HepG2 (cell line): ENCODE measurements at regions not wholly inside any gene's neighbourhood (a gene's known extent, or its start where the extent isn't known, plus 50 kb on each side); places are given as distances from the start of the nearest gene placed in this dataset.

ENCODE experiments used
- ATAC-seq: fragments of 200-7000 bp; cut with Tn5 transposase; 3 replicates; pipeline ENCODE4 v1.9.1; 2020; ENCODE audit warnings: mild to moderate bottlenecking, moderate library complexity
- BruUV-seq: library from RNA; stranded (reverse); fragments of 400-500 nt; replicated peaks from 2 replicates; lab custom pipeline; 2021; lab: Mats Ljungman, UMichigan
- CTCF ChIA-PET: fragments of 300-600 bp; formaldehyde crosslinking; extraction: SDS; loops from one replicate; lab custom pipeline; 2021; ENCODE audit warnings: low total read pairs, inconsistent platforms, low intra/inter-chr PET ratio; lab: Yijun Ruan, JAX
- POLR2A ChIA-PET: fragments of 350-600 bp; sonication (Branson Sonifier 250); formaldehyde crosslinking; loops from one replicate; lab custom pipeline; 2020; ENCODE audit warnings: antibody characterized with exemption, inconsistent platforms; lab: Yijun Ruan, JAX
- DNase-seq: peaks from one replicate; pipeline ENCODE4 v3.0.0-alpha.2; 2015; ENCODE audit warnings: low spot score
- FAIRE-seq: peaks from 3 replicates; lab custom pipeline; 2011; peaks lifted over from hg19 to GRCh38; lab: Jason Lieb, UNC
- H2AFZ ChIP-seq: one replicate; pipeline ENCODE4 v1.6.1; 2011; ENCODE audit warnings: low read length, inconsistent platforms
- H3K27ac ChIP-seq: fragments of 300-600 bp; 3 replicates; pipeline ENCODE4 v1.8.0; 2011; ENCODE audit warnings: mixed run types, mild to moderate bottlenecking, mixed read lengths, low read length, inconsistent platforms; ENCODE audit not compliant: insufficient read depth; ENCODE audit errors: extremely low read length
- H3K27me3 ChIP-seq, 2 experiments: fragments of 200-600 bp in 1 of 2; 2 replicates in 1 of 2; 3 replicates in 1 of 2; pipeline versions ENCODE4 v1.6.0 to v1.8.0; 2011; ENCODE audit warnings: low read length in 2 of 2, mild to moderate bottlenecking in 2 of 2, moderate library complexity in 2 of 2, inconsistent platforms in 1 of 2; ENCODE audit not compliant: insufficient read depth in 2 of 2, control insufficient read depth in 1 of 2
- H3K36me3 ChIP-seq, 2 experiments: fragments of 200-600 bp in 1 of 2; replicated peaks in 1 of 2; 2 replicates in 1 of 2; 3 replicates in 1 of 2; pipeline versions ENCODE4 v1.5.1 to v1.8.0; 2011; ENCODE audit warnings: low read length in 2 of 2, inconsistent platforms in 1 of 2; ENCODE audit not compliant: insufficient read depth in 2 of 2, control insufficient read depth in 1 of 2
- H3K4me1 ChIP-seq: 2 replicates; pipeline ENCODE4 v1.5.1; 2012; ENCODE audit warnings: low read length, inconsistent platforms; ENCODE audit not compliant: insufficient read depth
- H3K4me2 ChIP-seq: 2 replicates; pipeline ENCODE4 v1.6.0; 2011; ENCODE audit warnings: low read depth, low read length, inconsistent platforms
- H3K4me3 ChIP-seq, 3 experiments: fragments of 200-600 bp in 1 of 3; sonication (generic), shearing (Covaris generic) in 1 of 3; replicated peaks in 1 of 3; 2 replicates each; pipeline ENCODE4 v1.5.1; 2011 to 2016; ENCODE audit warnings: low read length in 3 of 3, inconsistent platforms in 2 of 3, low read depth in 2 of 3, mild to moderate bottlenecking in 2 of 3, control low read depth in 1 of 3, mixed read lengths in 1 of 3; ENCODE audit not compliant: insufficient read depth in 1 of 3
- H3K79me2 ChIP-seq: one replicate; pipeline ENCODE4 v1.6.1; 2011; ENCODE audit warnings: low read length, inconsistent platforms; ENCODE audit not compliant: insufficient read depth
- H3K9ac ChIP-seq: 2 replicates; pipeline ENCODE4 v1.6.0; 2011; ENCODE audit warnings: mild to moderate bottlenecking, low read depth, low read length, inconsistent platforms; ENCODE audit not compliant: insufficient read depth
- H3K9me3 ChIP-seq: 2 replicates; pipeline ENCODE4 v1.5.1; 2012; ENCODE audit warnings: mild to moderate bottlenecking, low read length
- H4K20me1 ChIP-seq: 2 replicates; pipeline ENCODE4 v1.6.0; 2011; ENCODE audit warnings: inconsistent platforms, mild to moderate bottlenecking, low read length, moderate library complexity; ENCODE audit not compliant: insufficient read depth
- FOXA3 ChIP-seq: IDR thresholded peaks from 2 replicates; pipeline ENCODE4 v1.6.1; 2016; ENCODE audit warnings: missing genetic modification reagents, missing compliant biosample characterization
- LCORL ChIP-seq, 2 experiments: fragments of 450-650 bp in 1 of 2; sonication (generic) in 1 of 2; formaldehyde crosslinking in 1 of 2; IDR thresholded peaks; 2 replicates each; pipeline versions ENCODE4 v1.5.0 to v1.6.1; 2017 to 2020; ENCODE audit warnings: antibody characterized with exemption in 1 of 2, missing genetic modification reagents in 1 of 2
- MAX ChIP-seq: IDR thresholded peaks from 2 replicates; pipeline ENCODE4 v1.6.1; 2012; ENCODE audit warnings: inconsistent platforms
- MIXL1 ChIP-seq: IDR thresholded peaks from 2 replicates; pipeline ENCODE4 v1.6.1; 2016
- RBAK ChIP-seq: sonication (generic); formaldehyde crosslinking; IDR thresholded peaks from 2 replicates; pipeline ENCODE4 v1.5.1; 2020; ENCODE audit warnings: mild to moderate bottlenecking, missing genetic modification reagents
- RXRB ChIP-seq: IDR thresholded peaks from 2 replicates; pipeline ENCODE4 v1.6.1; 2016; ENCODE audit warnings: borderline replicate concordance, missing genetic modification reagents, missing compliant biosample characterization
- ZBTB8A ChIP-seq: sonication (generic); formaldehyde crosslinking; IDR thresholded peaks from 2 replicates; pipeline ENCODE4 v1.4.0; 2020; ENCODE audit warnings: mild to moderate bottlenecking, low read depth, missing genetic modification reagents, borderline replicate concordance
- ZNF615 ChIP-seq: sonication (generic); formaldehyde crosslinking; IDR thresholded peaks from 2 replicates; pipeline ENCODE4 v1.5.0; 2020; ENCODE audit warnings: mild to moderate bottlenecking, missing genetic modification reagents, borderline replicate concordance
- WGBS: methylation state at CpG from one replicate; pipeline ENCODE4 v1.1.6; 2017; ENCODE audit warnings: low lambda C conversion rate; 5-methylcytosine and 5-hydroxymethylcytosine counted together
- in situ Hi-C: cut with HindIII; loops from 2 replicates; pipeline ENCODE4 v1.10.0; 2017; ENCODE audit warnings: low pct_unique_long_range_greater_than_20kb; ENCODE audit not compliant: extremely low pct_ligation_motif_present
- intact Hi-C: fragments of 100-400 bp; cut with micrococcal nuclease; formaldehyde crosslinking; loops from one replicate; pipeline ENCODE4 v1.10.0; 2022; ENCODE audit not compliant: unreplicated experiment
- TF ChIP-seq, protein P1 (sequence below): sonication (generic); formaldehyde crosslinking; IDR thresholded peaks from 2 replicates; pipeline ENCODE4 v1.9.0; 2021; ENCODE audit warnings: missing genetic modification reagents, borderline replicate concordance

DNA sequence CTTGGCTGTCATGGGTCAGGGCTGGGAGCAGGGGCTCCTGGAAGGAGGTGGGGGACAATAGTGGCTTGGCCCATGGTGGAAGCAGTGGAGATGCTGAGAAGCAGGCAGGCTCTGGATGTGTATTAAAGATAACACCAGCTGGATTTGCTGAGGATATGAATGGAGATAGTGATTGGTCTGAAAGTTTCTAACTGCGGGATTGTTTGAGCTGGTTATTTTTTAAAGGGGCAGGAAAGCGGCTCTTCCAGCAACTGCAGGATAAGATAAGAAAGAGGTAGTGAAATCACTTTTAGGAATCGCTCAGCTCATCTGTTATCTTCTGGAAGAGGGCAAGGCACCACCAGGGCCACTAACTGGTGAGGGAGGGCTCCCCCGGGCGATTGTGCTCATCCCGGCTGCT, 125.5 kb downstream of the TENT4A start:
- Histone ChIP-seq H3K4me1 (no peaks in the 10 kb centered on the region), H3K9ac (no peak overlapping the region), H3K27ac (no peak overlapping the region), H4K20me1 (no peaks in the 10 kb centered on the region), H2AFZ (no peak overlapping the region), H3K9me3 (peaks cover 5% of the 10 kb centered on the region; the same call in 1 of the 2 replicates), H3K36me3 (no peaks in the 10 kb centered on the region), H3K4me3 (no peak overlapping the region), H3K79me2 (no peaks in the 10 kb centered on the region), H3K27me3 (no peaks in the 10 kb centered on the region), H3K4me2 (no peak overlapping the region)
- TF ChIP-seq MAX (no peak), RXRB (CRISPR knock-in tag) (no peak), ZNF615 (no peak), MIXL1 (no peak), ZBTB8A (CRISPR knock-in tag) (no peak), FOXA3 (CRISPR knock-in tag) (no peak), RBAK (CRISPR knock-in tag) (no peak), LCORL (IDR thresholded peaks at IDR 0.05) (no peak), LCORL (CRISPR knock-in tag; IDR thresholded peaks at IDR 0.05) (no peak)
- TF ChIP-seq, protein P1, sequence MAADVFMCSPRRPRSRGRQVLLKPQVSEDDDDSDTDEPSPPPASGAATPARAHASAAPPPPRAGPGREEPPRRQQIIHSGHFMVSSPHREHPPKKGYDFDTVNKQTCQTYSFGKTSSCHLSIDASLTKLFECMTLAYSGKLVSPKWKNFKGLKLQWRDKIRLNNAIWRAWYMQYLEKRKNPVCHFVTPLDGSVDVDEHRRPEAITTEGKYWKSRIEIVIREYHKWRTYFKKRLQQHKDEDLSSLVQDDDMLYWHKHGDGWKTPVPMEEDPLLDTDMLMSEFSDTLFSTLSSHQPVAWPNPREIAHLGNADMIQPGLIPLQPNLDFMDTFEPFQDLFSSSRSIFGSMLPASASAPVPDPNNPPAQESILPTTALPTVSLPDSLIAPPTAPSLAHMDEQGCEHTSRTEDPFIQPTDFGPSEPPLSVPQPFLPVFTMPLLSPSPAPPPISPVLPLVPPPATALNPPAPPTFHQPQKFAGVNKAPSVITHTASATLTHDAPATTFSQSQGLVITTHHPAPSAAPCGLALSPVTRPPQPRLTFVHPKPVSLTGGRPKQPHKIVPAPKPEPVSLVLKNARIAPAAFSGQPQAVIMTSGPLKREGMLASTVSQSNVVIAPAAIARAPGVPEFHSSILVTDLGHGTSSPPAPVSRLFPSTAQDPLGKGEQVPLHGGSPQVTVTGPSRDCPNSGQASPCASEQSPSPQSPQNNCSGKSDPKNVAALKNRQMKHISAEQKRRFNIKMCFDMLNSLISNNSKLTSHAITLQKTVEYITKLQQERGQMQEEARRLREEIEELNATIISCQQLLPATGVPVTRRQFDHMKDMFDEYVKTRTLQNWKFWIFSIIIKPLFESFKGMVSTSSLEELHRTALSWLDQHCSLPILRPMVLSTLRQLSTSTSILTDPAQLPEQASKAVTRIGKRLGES (CRISPR knock-in tag), result no peak
- WGBS, result 10% methylated on average over 6 of the region's 6 CpGs
- BruUV-seq, result no TSS peak
- POLR2A ChIA-PET, result no interaction called here
- in situ Hi-C loops (no loop called here), intact Hi-C loops (no loop called here)
- CTCF ChIA-PET, result no interaction called here
- no peak for ATAC-seq
- no peak for FAIRE-seq
- DNase-seq, result no peak
